Left ventricle myocardium inferior (tissue), 1 donor: ENCODE measurements at regions not wholly inside any gene's neighbourhood (a gene's known extent, or its start where the extent isn't known, plus 50 kb on each side); places are given as distances from the start of the nearest gene placed in this dataset.

Experiments used
- DNase-seq: peaks from one replicate; pipeline ENCODE4 v3.0.0-alpha.2; 2020
- H3K27ac ChIP-seq: fragments of 200-600 bp; replicated peaks from 2 replicates; pipeline ENCODE4 v1.8.0; 2021
- H3K27me3 ChIP-seq: fragments of 200-600 bp; 2 replicates; pipeline ENCODE4 v1.8.0; 2021; ENCODE audit warnings: low read depth
- H3K36me3 ChIP-seq: fragments of 200-600 bp; 2 replicates; pipeline ENCODE4 v1.8.0; 2021
- H3K4me1 ChIP-seq: fragments of 200-600 bp; 2 replicates; pipeline ENCODE4 v1.8.0; 2021
- H3K4me3 ChIP-seq: fragments of 200-600 bp; 2 replicates; pipeline ENCODE4 v1.8.0; 2021; ENCODE audit warnings: mild to moderate bottlenecking, moderate library complexity
- H3K9me3 ChIP-seq: fragments of 200-600 bp; replicated peaks from 2 replicates; pipeline ENCODE4 v1.8.0; 2021
- CTCF ChIP-seq: fragments of 200-600 bp; IDR thresholded peaks from 2 replicates; pipeline ENCODE4 v1.8.0; 2021; ENCODE audit warnings: antibody characterized with exemption, mild to moderate bottlenecking, borderline replicate concordance
- intact Hi-C: fragments of 100-400 bp; cut with micrococcal nuclease; formaldehyde crosslinking; loops from one replicate; pipeline ENCODE4 v1.11.0; 2022
- donor health status: DM: no; HTN: yes; CAD: no; lungs with severe emphysema.

- intact Hi-C loops: no loop called here
- peaks cover 5% of the 10 kb centered on the region for H3K27me3 ChIP-seq
Measured at GRCh38 chrX:39162322-39162735, 361.1 kb downstream of the MID1IP1 start.

GRCh38 chrX:39163581-39164126 lies 362.4 kb downstream of the MID1IP1 start:
- H3K27me3 ChIP-seq: peaks cover 5% of the 10 kb centered on the region
- no peak for TF ChIP-seq CTCF
- intact Hi-C loops: no loop called here

More at GRCh38 chrX:39162322-39162735, 361.1 kb downstream of the MID1IP1 start:
- Histone ChIP-seq H3K27ac (no peak overlapping the region), H3K4me3 (peak overlapping the region; percentile 34), H3K9me3 (no peaks in the 10 kb centered on the region), H3K36me3 (no peaks in the 10 kb centered on the region), H3K4me1 (no peaks in the 10 kb centered on the region)
- peak; percentile 30 for TF ChIP-seq CTCF
- DNase-seq: peak; percentile 14

GRCh38 chrX:39164212-39164611 lies 363.0 kb downstream of the MID1IP1 start:
- DNase-seq: no peak
- intact Hi-C loops: no loop called here
- Histone ChIP-seq H3K4me1 (no peaks in the 10 kb centered on the region), H3K4me3 (no peak overlapping the region), H3K27me3 (peaks cover 5% of the 10 kb centered on the region), H3K36me3 (no peaks in the 10 kb centered on the region), H3K9me3 (no peaks in the 10 kb centered on the region), H3K27ac (no peak overlapping the region)
- no peak for TF ChIP-seq CTCF

More at GRCh38 chrX:39163581-39164126, 362.4 kb downstream of the MID1IP1 start:
- Histone ChIP-seq H3K9me3 (no peaks in the 10 kb centered on the region), H3K4me3 (no peak overlapping the region), H3K27ac (no peak overlapping the region), H3K36me3 (no peaks in the 10 kb centered on the region), H3K4me1 (no peaks in the 10 kb centered on the region)
- DNase-seq: no peak

- no peak for TF ChIP-seq CTCF
- Histone ChIP-seq H3K27me3 (peaks cover 5% of the 10 kb centered on the region), H3K36me3 (no peaks in the 10 kb centered on the region), H3K4me1 (no peaks in the 10 kb centered on the region), H3K4me3 (no peak overlapping the region), H3K27ac (no peak overlapping the region), H3K9me3 (no peaks in the 10 kb centered on the region)
- no peak for DNase-seq
- intact Hi-C loops: no loop called here
Measured at GRCh38 chrX:39165185-39165584, 363.9 kb downstream of the MID1IP1 start.

GRCh38 chrX:39165773-39166172 lies 364.5 kb downstream of the MID1IP1 start:
- no peak for DNase-seq
- no peaks in the 10 kb centered on the region for H3K36me3 ChIP-seq
- peaks cover 5% of the 10 kb centered on the region for H3K27me3 ChIP-seq
- no peaks in the 10 kb centered on the region for H3K4me1 ChIP-seq
- no peaks in the 10 kb centered on the region for H3K9me3 ChIP-seq
- no peak overlapping the region for H3K27ac ChIP-seq
- intact Hi-C loops: no loop called here
- TF ChIP-seq CTCF: no peak
- no peak overlapping the region for H3K4me3 ChIP-seq
